DND-41 (cell line): ENCODE measurements at regions not wholly inside any gene's neighbourhood (a gene's known extent, or its start where the extent isn't known, plus 50 kb on each side); places are given as distances from the start of the nearest gene placed in this dataset.
A peak's percentile ranks its signal among the peaks of the same experiment; 100 is the strongest.

ENCODE experiments used
- ATAC-seq: fragments of 200-7000 bp; cut with Tn5 transposase; 3 replicates; pipeline ENCODE4 v1.9.1; 2021; ENCODE audit warnings: low read depth; ENCODE audit not compliant: insufficient read depth
- DNase-seq: peaks from one replicate; pipeline ENCODE4 v3.0.0-alpha.2; 2020
- H2AFZ ChIP-seq: 2 replicates; pipeline ENCODE4 v1.6.0; 2012; ENCODE audit warnings: low read depth, low read length
- H3K27ac ChIP-seq: 2 replicates; pipeline ENCODE4 v1.5.1; 2012; ENCODE audit warnings: low read length, inconsistent platforms
- H3K27me3 ChIP-seq: fragments of 200-600 bp; sonication (generic); 2 replicates; pipeline ENCODE4 v1.6.0; 2012; ENCODE audit warnings: low read length, mild to moderate bottlenecking, inconsistent platforms; ENCODE audit not compliant: insufficient read depth, poor library complexity
- H3K36me3 ChIP-seq: 2 replicates; pipeline ENCODE4 v1.5.1; 2012; ENCODE audit warnings: low read length, inconsistent platforms; ENCODE audit not compliant: insufficient read depth
- H3K4me1 ChIP-seq: 2 replicates; pipeline ENCODE4 v1.5.1; 2012; ENCODE audit warnings: mild to moderate bottlenecking, low read length; ENCODE audit not compliant: insufficient read depth
- H3K4me2 ChIP-seq: 2 replicates; pipeline ENCODE4 v1.6.0; 2012; ENCODE audit warnings: mild to moderate bottlenecking, moderate library complexity, low read length, inconsistent platforms; ENCODE audit not compliant: insufficient read depth
- H3K4me3 ChIP-seq, 2 experiments: fragments of 200-600 bp in 1 of 2; shearing (Covaris generic) in 1 of 2; 2 replicates each; pipeline ENCODE4 v1.5.1; 2012 to 2016; ENCODE audit warnings: inconsistent platforms in 2 of 2, low read length in 2 of 2, mild to moderate bottlenecking in 2 of 2, low read depth in 1 of 2, moderate library complexity in 1 of 2
- H3K79me2 ChIP-seq: 2 replicates; pipeline ENCODE4 v1.6.0; 2012; ENCODE audit warnings: low read length, inconsistent platforms; ENCODE audit not compliant: insufficient read depth
- H3K9ac ChIP-seq: 2 replicates; pipeline ENCODE4 v1.6.0; 2012; ENCODE audit warnings: low read depth, mild to moderate bottlenecking, inconsistent platforms, low read length, moderate library complexity
- H3K9me3 ChIP-seq: 2 replicates; pipeline ENCODE4 v1.5.1; 2012; ENCODE audit warnings: low read length, moderate library complexity, mild to moderate bottlenecking, inconsistent platforms; ENCODE audit not compliant: insufficient read depth, severe bottlenecking
- H4K20me1 ChIP-seq: 2 replicates; pipeline ENCODE4 v1.6.0; 2012; ENCODE audit warnings: low read length; ENCODE audit not compliant: insufficient read depth
- EZH2 ChIP-seq: IDR thresholded peaks from 3 replicates; pipeline ENCODE4 v1.6.1; 2012; ENCODE audit warnings: borderline replicate concordance, low read depth, mild to moderate bottlenecking, moderate library complexity, low read length, inconsistent platforms; ENCODE audit not compliant: severe bottlenecking
- TF ChIP-seq, protein P1 (sequence below): IDR thresholded peaks from 2 replicates; pipeline ENCODE4 v1.5.1; 2012; ENCODE audit warnings: borderline replicate concordance, low read length, moderate library complexity, mild to moderate bottlenecking; ENCODE audit not compliant: poor library complexity, severe bottlenecking; ENCODE audit errors: extremely low read depth

GRCh38 chr17:56011406-56012131, 141.7 kb upstream of the ANKFN1 start:
- H3K4me3 ChIP-seq = no peak overlapping the region
- peaks cover 7% of the 10 kb centered on the region for H3K9me3 ChIP-seq
- H3K4me2 ChIP-seq = no peak overlapping the region
- no peak overlapping the region for H2AFZ ChIP-seq
- no peaks in the 10 kb centered on the region for H3K27me3 ChIP-seq
- no peak overlapping the region for H3K9ac ChIP-seq
- TF ChIP-seq EZH2 = no peak
- TF ChIP-seq, protein P1, sequence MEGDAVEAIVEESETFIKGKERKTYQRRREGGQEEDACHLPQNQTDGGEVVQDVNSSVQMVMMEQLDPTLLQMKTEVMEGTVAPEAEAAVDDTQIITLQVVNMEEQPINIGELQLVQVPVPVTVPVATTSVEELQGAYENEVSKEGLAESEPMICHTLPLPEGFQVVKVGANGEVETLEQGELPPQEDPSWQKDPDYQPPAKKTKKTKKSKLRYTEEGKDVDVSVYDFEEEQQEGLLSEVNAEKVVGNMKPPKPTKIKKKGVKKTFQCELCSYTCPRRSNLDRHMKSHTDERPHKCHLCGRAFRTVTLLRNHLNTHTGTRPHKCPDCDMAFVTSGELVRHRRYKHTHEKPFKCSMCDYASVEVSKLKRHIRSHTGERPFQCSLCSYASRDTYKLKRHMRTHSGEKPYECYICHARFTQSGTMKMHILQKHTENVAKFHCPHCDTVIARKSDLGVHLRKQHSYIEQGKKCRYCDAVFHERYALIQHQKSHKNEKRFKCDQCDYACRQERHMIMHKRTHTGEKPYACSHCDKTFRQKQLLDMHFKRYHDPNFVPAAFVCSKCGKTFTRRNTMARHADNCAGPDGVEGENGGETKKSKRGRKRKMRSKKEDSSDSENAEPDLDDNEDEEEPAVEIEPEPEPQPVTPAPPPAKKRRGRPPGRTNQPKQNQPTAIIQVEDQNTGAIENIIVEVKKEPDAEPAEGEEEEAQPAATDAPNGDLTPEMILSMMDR = no peak
- DNase-seq (peak; percentile 20), ATAC-seq (peak; percentile 36)
- no peaks in the 10 kb centered on the region for H3K79me2 ChIP-seq
- H3K27ac ChIP-seq = no peak overlapping the region
- H3K36me3 ChIP-seq = no peaks in the 10 kb centered on the region
- H4K20me1 ChIP-seq = no peaks in the 10 kb centered on the region
- H3K4me1 ChIP-seq = peaks cover 18% of the 10 kb centered on the region

DNA sequence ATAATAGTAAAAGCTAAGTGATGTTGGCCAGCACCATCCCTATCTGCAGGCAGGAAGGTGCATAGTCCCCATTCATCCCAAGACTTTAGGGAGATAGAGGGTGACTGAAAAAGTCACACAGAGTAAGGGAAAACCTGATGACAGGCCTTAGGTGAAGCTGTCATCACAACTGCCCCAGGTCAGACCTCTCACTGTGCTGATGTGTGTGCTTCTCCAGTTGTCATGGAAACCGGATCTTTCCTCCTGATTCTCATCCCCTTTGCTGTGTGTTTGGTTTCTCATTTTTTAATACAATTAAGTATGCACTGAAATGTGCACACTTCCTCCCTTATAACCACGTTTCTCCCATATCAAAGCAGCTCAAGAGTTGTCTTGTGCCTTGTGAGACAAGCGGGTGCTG, 135.1 kb upstream of the ANKFN1 start:
- Histone ChIP-seq H3K9ac (no peak overlapping the region), H3K27ac (no peak overlapping the region), H3K4me3 (no peak overlapping the region), H3K79me2 (no peaks in the 10 kb centered on the region), H3K36me3 (no peaks in the 10 kb centered on the region), H3K27me3 (no peaks in the 10 kb centered on the region), H3K4me1 (no peaks in the 10 kb centered on the region), H2AFZ (no peak overlapping the region), H3K4me2 (no peak overlapping the region), H3K9me3 (peaks cover 3% of the 10 kb centered on the region), H4K20me1 (no peaks in the 10 kb centered on the region)
- DNase-seq = no peak
- ATAC-seq = no peak
- TF ChIP-seq, protein P1 = no peak

DNA sequence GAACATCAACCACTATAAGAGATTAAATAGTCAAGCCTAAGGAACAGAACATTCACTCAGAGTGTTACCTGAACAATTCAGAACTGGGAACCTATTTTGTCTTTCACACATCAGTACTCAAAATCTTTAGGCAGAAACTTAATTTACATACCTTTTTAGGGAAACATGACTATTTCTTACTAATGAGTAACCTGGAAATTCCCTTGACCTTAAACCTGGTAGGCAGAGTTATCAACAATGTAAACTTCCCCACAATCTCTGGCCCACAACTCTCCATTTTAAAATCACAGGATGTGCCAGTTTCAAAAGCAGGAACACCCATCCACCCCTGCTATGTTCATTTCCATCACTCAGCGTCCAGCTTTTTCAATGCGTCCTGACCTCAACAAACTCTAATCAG, 132.9 kb upstream of the ANKFN1 start:
- TF ChIP-seq EZH2 = no peak
- TF ChIP-seq, protein P1 = no peak
- no peak overlapping the region for H3K4me3 ChIP-seq
- H4K20me1 ChIP-seq = no peaks in the 10 kb centered on the region
- H3K79me2 ChIP-seq = no peaks in the 10 kb centered on the region
- H3K9ac ChIP-seq = no peak overlapping the region
- H3K4me2 ChIP-seq = no peak overlapping the region
- H3K4me1 ChIP-seq = no peaks in the 10 kb centered on the region
- H3K36me3 ChIP-seq = no peaks in the 10 kb centered on the region
- H3K27me3 ChIP-seq = no peaks in the 10 kb centered on the region
- H3K9me3 ChIP-seq = no peaks in the 10 kb centered on the region
- no peak for ATAC-seq
- no peak overlapping the region for H2AFZ ChIP-seq
- DNase-seq = no peak
- H3K27ac ChIP-seq = no peak overlapping the region

- DNase-seq (no peak), ATAC-seq (no peak)
- no peak overlapping the region for H3K27ac ChIP-seq
- no peak overlapping the region for H3K4me3 ChIP-seq
- no peaks in the 10 kb centered on the region for H3K36me3 ChIP-seq
- H3K9me3 ChIP-seq = no peaks in the 10 kb centered on the region
- no peak overlapping the region for H2AFZ ChIP-seq
- no peaks in the 10 kb centered on the region for H3K27me3 ChIP-seq
- no peak overlapping the region for H3K9ac ChIP-seq
- no peaks in the 10 kb centered on the region for H3K79me2 ChIP-seq
- no peaks in the 10 kb centered on the region for H4K20me1 ChIP-seq
- H3K4me1 ChIP-seq = no peaks in the 10 kb centered on the region
- TF ChIP-seq EZH2 = no peak
- TF ChIP-seq, protein P1 = no peak
- no peak overlapping the region for H3K4me2 ChIP-seq
These were observed 131.5 kb upstream of the ANKFN1 start for GRCh38 chr17:56021681-56022190.
